Adrenal gland (tissue), 5 donors: ENCODE measurements at regions not wholly inside any gene's neighbourhood (a gene's known extent, or its start where the extent isn't known, plus 50 kb on each side); places are given as distances from the start of the nearest gene placed in this dataset.

Experiments used
- CTCF ChIP-seq, 6 experiments: fragments of 450-650 bp in 4 of 6; fragments of 200-600 bp in 2 of 6; sonication (generic) in 1 of 6; IDR thresholded peaks; 1 replicate in 5 of 6; 2 replicates in 1 of 6; pipeline versions ENCODE4 v1.5.1 to v1.8.0; 2016 to 2021; ENCODE audit warnings: antibody characterized with exemption in 6 of 6, mild to moderate bottlenecking in 2 of 6, moderate library complexity in 1 of 6
- POLR2A ChIP-seq, 2 donors: fragments of 450-650 bp; IDR thresholded peaks; one replicate each; pipeline ENCODE4 v1.6.1; 2017; ENCODE audit warnings: antibody characterized with exemption in 2 of 2, mild to moderate bottlenecking in 2 of 2, moderate library complexity in 1 of 2
- donor health status: DM: no; HTN: no; CAD: no.

GRCh38 chr2:176473851-176474250 lies 204.6 kb downstream of the MTX2 start:
- TF ChIP-seq CTCF (IDR thresholded peaks at IDR 0.05) = no peak
- no peak for TF ChIP-seq POLR2A (IDR thresholded peaks at IDR 0.05)
